Neuronal stem cell (in vitro differentiated cells): ENCODE measurements at regions not wholly inside any gene's neighbourhood (a gene's known extent, or its start where the extent isn't known, plus 50 kb on each side); places are given as distances from the start of the nearest gene placed in this dataset.

Experiments
- DNase-seq: peaks from one replicate; pipeline ENCODE4 v3.0.0-alpha.2; 2013; ENCODE audit warnings: low spot score
- H2AFZ ChIP-seq: one replicate; pipeline ENCODE4 v1.6.1; 2013; ENCODE audit warnings: mild to moderate bottlenecking, low read length, inconsistent platforms
- H2AK5ac ChIP-seq: 2 replicates; pipeline ENCODE4 v1.6.1; 2013; ENCODE audit warnings: low read depth, mild to moderate bottlenecking, inconsistent platforms, low read length, moderate library complexity, mixed read lengths
- H2BK120ac ChIP-seq: 2 replicates; pipeline ENCODE4 v1.6.1; 2013; ENCODE audit warnings: low read depth, mild to moderate bottlenecking, inconsistent platforms, low read length, moderate library complexity, mixed read lengths
- H2BK12ac ChIP-seq: one replicate; pipeline ENCODE4 v1.6.1; 2013; ENCODE audit warnings: low read length, inconsistent platforms
- H2BK15ac ChIP-seq: 2 replicates; pipeline ENCODE4 v1.6.1; 2013; ENCODE audit warnings: mild to moderate bottlenecking, low read length, inconsistent platforms, mixed read lengths
- H2BK5ac ChIP-seq: one replicate; pipeline ENCODE4 v1.6.1; 2013; ENCODE audit warnings: inconsistent platforms, mild to moderate bottlenecking, low read length, moderate library complexity
- H3K14ac ChIP-seq: one replicate; pipeline ENCODE4 v1.6.1; 2013; ENCODE audit warnings: low read length, inconsistent platforms
- H3K18ac ChIP-seq: 2 replicates; pipeline ENCODE4 v1.6.1; 2013; ENCODE audit warnings: low read length, inconsistent platforms
- H3K23ac ChIP-seq: 2 replicates; pipeline ENCODE4 v1.6.1; 2013; ENCODE audit warnings: low read depth, mild to moderate bottlenecking, mixed read lengths, low read length, inconsistent platforms; ENCODE audit not compliant: poor library complexity
- H3K27ac ChIP-seq: replicated peaks from 3 replicates; pipeline ENCODE4 v1.5.1; 2013; ENCODE audit warnings: low read length, inconsistent platforms
- H3K27me3 ChIP-seq, 3 experiments: 2 replicates each; pipeline ENCODE4 v1.6.1; 2013; ENCODE audit warnings: low read length in 3 of 3, mild to moderate bottlenecking in 2 of 3, inconsistent platforms in 1 of 3, low read depth in 1 of 3, mixed read lengths in 1 of 3, moderate library complexity in 1 of 3; ENCODE audit not compliant: control insufficient read depth in 3 of 3, insufficient read depth in 3 of 3
- H3K36me3 ChIP-seq, 2 donors: replicated peaks in 1 of 2; 2 replicates each; pipeline ENCODE4 v1.6.1; 2013; ENCODE audit warnings: low read length in 2 of 2; ENCODE audit not compliant: control insufficient read depth in 2 of 2, insufficient read depth in 2 of 2
- H3K4ac ChIP-seq: 2 replicates; pipeline ENCODE4 v1.6.1; 2013; ENCODE audit warnings: inconsistent platforms, mild to moderate bottlenecking, low read length, moderate library complexity
- H3K4me1 ChIP-seq, 2 donors: 1 replicate in 1 of 2; 2 replicates in 1 of 2; pipeline ENCODE4 v1.6.1; 2013; ENCODE audit warnings: low read length in 2 of 2, low read depth in 1 of 2; ENCODE audit not compliant: control insufficient read depth in 2 of 2, insufficient read depth in 1 of 2
- H3K4me2 ChIP-seq: one replicate; pipeline ENCODE4 v1.6.1; 2013; ENCODE audit warnings: mild to moderate bottlenecking, low read length, inconsistent platforms; ENCODE audit not compliant: insufficient read depth, poor library complexity, severe bottlenecking
- H3K4me3 ChIP-seq, 2 donors: 2 replicates each; pipeline ENCODE4 v1.5.1; 2013; ENCODE audit warnings: low read length in 2 of 2, mild to moderate bottlenecking in 2 of 2, inconsistent platforms in 1 of 2, moderate library complexity in 1 of 2
- H3K79me1 ChIP-seq: one replicate; pipeline ENCODE4 v1.6.1; 2013; ENCODE audit warnings: low read depth, mild to moderate bottlenecking, inconsistent platforms, low read length, moderate library complexity
- H3K9ac ChIP-seq: one replicate; pipeline ENCODE4 v1.6.1; 2013; ENCODE audit warnings: mild to moderate bottlenecking, low read depth, low read length, inconsistent platforms; ENCODE audit not compliant: poor library complexity
- H3K9me3 ChIP-seq, 2 donors: replicated peaks in 1 of 2; 2 replicates each; pipeline versions ENCODE3 to v1.6.1; 2013; ENCODE audit warnings: low read length in 2 of 2, mild to moderate bottlenecking in 2 of 2, inconsistent platforms in 1 of 2, low read depth in 1 of 2, mixed read lengths in 1 of 2, moderate library complexity in 1 of 2; ENCODE audit not compliant: control insufficient read depth in 2 of 2, insufficient read depth in 1 of 2
- H4K8ac ChIP-seq: one replicate; pipeline ENCODE4 v1.6.1; 2013; ENCODE audit warnings: low read depth, mild to moderate bottlenecking, inconsistent platforms, low read length, moderate library complexity
- H4K91ac ChIP-seq: one replicate; pipeline ENCODE4 v1.6.1; 2013; ENCODE audit warnings: low read length, low read depth, mild to moderate bottlenecking, inconsistent platforms; ENCODE audit not compliant: poor library complexity
- WGBS, 2 donors: extraction: QIAGEN DNeasy Blood & Tissue Kit; methylation state at CpG; one replicate each; pipeline ENCODE4 v1.1.7; 2013; ENCODE audit warnings: missing lambda C conversion rate in 2 of 2, mixed read lengths in 1 of 2; ENCODE audit not compliant: insufficient read length in 2 of 2, insufficient replicate concordance in 1 of 2; ENCODE audit errors: extremely low coverage in 2 of 2; 5-methylcytosine and 5-hydroxymethylcytosine counted together

DNA sequence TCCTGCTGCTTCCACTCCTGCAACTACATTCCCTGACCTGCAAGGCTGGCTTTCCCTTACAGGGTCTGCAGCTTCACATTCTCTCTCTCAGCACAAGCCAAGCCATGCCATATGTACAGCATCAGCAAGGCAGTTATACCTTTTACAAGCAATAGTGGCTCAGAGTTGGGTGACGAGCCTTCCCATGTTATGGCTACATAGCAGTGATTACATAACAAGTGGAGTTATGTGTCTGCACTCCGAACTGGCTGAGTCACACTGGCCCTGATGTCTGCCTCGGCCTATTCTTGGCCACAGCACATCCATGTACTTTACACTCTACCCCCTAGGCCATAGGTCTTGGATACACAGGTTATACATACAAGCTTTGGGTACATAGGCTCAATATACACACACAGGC is 52.0 kb upstream of the SNCAIP start:
- Histone ChIP-seq H3K9me3 (peaks cover 0 to 4% of the 10 kb centered on the region in 2 donors), H3K23ac (no peak overlapping the region), H3K27me3 (no peaks in the 10 kb centered on the region), H3K4ac (no peak overlapping the region), H2BK15ac (no peak overlapping the region), H3K4me1 (peaks cover 0 to 6% of the 10 kb centered on the region in 2 donors), H2BK5ac (no peak overlapping the region), H3K4me3 (no peak overlapping the region), H2AK5ac (no peak overlapping the region), H3K4me2 (no peak overlapping the region), H2AFZ (no peak overlapping the region), H2BK120ac (no peak overlapping the region), H2BK12ac (peak overlapping the region; percentile 0), H3K18ac (peak overlapping the region; percentile 1), H4K8ac (no peak overlapping the region), H3K36me3 (no peaks in the 10 kb centered on the region), H3K14ac (no peak overlapping the region), H3K27ac (no peak overlapping the region), H3K9ac (no peak overlapping the region), H4K91ac (no peak overlapping the region), H3K79me1 (no peaks in the 10 kb centered on the region)
- no peak for DNase-seq
- WGBS, 2 donors: no CpG with 5 or more reads among the region's 3 CpGs

DNA sequence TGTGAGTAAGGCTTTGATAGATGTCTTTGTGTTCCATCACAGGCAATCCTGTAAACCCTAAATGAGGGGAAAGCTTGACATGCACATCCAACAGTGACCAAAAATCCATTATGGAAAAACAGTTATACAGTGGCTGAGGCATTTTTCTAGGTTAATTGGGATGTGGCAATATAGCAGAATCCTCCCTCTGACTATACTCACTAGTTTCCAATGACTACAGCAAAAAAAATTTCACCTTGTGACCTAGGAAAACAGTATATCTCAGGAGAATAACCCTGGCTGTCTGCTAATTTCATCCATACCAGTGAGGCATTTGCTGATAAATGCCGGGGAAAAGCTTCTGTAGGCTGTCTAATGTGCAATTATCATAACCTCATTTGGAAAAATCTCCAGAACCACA is 49.9 kb upstream of the SNCAIP start:
- H3K4me3 ChIP-seq: no peak overlapping the region
- no peak overlapping the region for H2BK12ac ChIP-seq
- H3K79me1 ChIP-seq: no peaks in the 10 kb centered on the region
- no peak overlapping the region for H2BK120ac ChIP-seq
- H2AK5ac ChIP-seq: no peak overlapping the region
- H3K18ac ChIP-seq: no peak overlapping the region
- no peak overlapping the region for H2BK5ac ChIP-seq
- no peak overlapping the region for H2AFZ ChIP-seq
- H4K8ac ChIP-seq: no peak overlapping the region
- no peak overlapping the region for H2BK15ac ChIP-seq
- H3K9me3 ChIP-seq: no peaks in the 10 kb centered on the region
- H4K91ac ChIP-seq: no peak overlapping the region
- H3K27ac ChIP-seq: no peak overlapping the region
- peaks cover 0 to 7% of the 10 kb centered on the region in 2 donors for H3K4me1 ChIP-seq
- no peak overlapping the region for H3K14ac ChIP-seq
- DNase-seq: no peak
- H3K9ac ChIP-seq: no peak overlapping the region
- no peak overlapping the region for H3K4ac ChIP-seq
- H3K36me3 ChIP-seq: no peaks in the 10 kb centered on the region
- no peak overlapping the region for H3K23ac ChIP-seq
- H3K27me3 ChIP-seq: no peaks in the 10 kb centered on the region
- no peak overlapping the region for H3K4me2 ChIP-seq
- no CpG with 5 or more reads among the region's 1 CpG for WGBS, 2 donors
